ENCODE measurements at regions not wholly inside any gene's neighbourhood (a gene's known extent, or its start where the extent isn't known, plus 50 kb on each side); places are given as distances from the start of the nearest gene placed in this dataset.

DNA sequence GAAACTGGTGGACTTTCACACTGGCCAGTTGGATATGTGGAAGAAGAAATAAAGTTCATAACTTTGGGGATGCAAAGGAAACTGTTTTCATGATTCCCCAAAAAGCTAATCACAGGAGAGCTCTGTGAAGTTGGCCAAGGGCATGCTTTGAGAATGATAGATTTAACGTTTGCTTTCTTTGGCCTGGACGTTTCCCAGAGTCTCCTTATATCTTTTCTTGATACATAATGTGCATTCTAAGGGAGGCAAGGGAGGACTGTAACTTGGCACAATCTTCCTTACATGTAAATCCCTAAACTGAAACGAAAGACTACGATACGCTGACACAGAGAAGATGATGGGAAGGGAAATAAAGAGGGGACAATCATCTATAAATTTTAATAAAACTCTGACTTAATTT, 176.5 kb upstream of the INHBA start:
- no peak for TF ChIP-seq JUND (IDR thresholded peaks at IDR 0.05)
- TF ChIP-seq, protein P1, sequence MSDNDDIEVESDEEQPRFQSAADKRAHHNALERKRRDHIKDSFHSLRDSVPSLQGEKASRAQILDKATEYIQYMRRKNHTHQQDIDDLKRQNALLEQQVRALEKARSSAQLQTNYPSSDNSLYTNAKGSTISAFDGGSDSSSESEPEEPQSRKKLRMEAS (IDR thresholded peaks at IDR 0.05) = no peak
- TF ChIP-seq, protein P2, sequence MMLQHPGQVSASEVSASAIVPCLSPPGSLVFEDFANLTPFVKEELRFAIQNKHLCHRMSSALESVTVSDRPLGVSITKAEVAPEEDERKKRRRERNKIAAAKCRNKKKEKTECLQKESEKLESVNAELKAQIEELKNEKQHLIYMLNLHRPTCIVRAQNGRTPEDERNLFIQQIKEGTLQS (IDR thresholded peaks at IDR 0.05) = no peak
- no peak for TF ChIP-seq HNF4A (conservative IDR thresholded peaks at IDR 0.05)
- TF ChIP-seq HNF4G (IDR thresholded peaks at IDR 0.05) = no peak
- no peak for TF ChIP-seq SP1 (IDR thresholded peaks at IDR 0.05)
- Histone ChIP-seq H3K36me3 (ENCODE audit: control insufficient read depth in 4 of 4, insufficient read depth in 3 of 4, low read depth in 1 of 4, low read length in 3 of 4) (no peaks in the 10 kb centered on the region), H3K27ac (ENCODE audit: low read depth in 1 of 2, low read length in 2 of 2) (no peak overlapping the region), H3K27me3 (ENCODE audit: control insufficient read depth in 4 of 4, insufficient read depth in 4 of 4, low read length in 3 of 4) (peaks cover 0 to 4% (median 0%) of the 10 kb centered on the region in 4 donors), H3K4me3 (ENCODE audit: low read depth in 1 of 3, low read length in 3 of 3) (no peak overlapping the region), H3K9me3 (ENCODE audit: control insufficient read depth in 4 of 4, low read length in 3 of 4) (no peaks in the 10 kb centered on the region), H3K4me1 (ENCODE audit: control insufficient read depth in 4 of 4, insufficient read depth in 4 of 4, low read length in 3 of 4) (no peaks in the 10 kb centered on the region), H3K9ac (ENCODE audit: low read depth in 1 of 2, low read length in 2 of 2) (no peak overlapping the region)
- WGBS = 79% methylated on average over 5 of the region's 5 CpGs
- no peak for DNase-seq (ENCODE audit: low spot score)

DNA sequence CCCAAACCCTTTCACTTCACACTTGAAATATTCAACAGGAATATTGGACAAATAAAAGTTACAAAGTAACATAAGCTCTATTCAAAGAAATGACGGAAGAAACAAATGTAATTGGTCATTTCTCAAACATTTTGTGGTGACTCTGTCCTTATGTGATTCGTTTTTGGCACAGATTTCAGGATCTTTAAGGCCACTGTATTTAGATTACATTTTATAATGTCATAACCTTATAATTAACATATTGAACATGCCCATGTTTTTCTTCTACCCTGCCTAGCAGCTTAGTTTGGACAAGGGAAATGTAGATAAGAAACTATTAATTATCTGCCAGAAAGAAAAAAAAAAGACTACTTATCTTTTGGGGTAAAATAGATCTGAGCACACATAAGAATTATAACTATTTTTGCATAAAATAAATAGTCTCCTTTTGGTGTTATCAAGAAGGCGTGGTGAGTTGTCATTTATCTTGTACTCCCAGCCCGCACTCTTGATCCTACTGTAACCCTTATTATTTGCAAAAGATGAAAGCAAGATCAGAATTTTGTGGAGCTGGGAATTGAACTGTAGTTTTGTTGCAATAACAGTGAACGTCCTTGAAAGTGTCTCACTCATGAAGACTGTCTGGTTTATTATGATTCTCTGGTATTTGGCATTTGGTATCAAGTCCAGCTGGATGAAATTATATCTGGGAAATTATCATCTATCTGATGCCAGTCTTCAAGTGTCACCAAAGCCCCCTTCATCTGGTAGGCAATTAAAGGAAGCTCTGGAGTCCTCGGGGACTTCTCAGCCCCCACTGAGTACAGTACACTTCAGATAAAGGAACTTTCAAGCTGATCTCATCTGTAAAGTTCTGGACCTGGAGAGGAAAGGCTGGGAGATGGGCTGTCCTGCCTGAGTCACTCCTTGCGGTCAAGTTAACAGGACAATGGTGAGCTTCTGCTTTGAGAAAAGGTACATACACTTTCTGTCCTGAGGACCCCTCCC, 175.7 kb upstream of the INHBA start:
- Histone ChIP-seq H3K27ac (ENCODE audit: low read depth in 1 of 2, low read length in 2 of 2) (no peak overlapping the region), H3K4me3 (ENCODE audit: low read depth in 1 of 3, low read length in 3 of 3) (no peak overlapping the region), H3K4me1 (ENCODE audit: control insufficient read depth in 4 of 4, insufficient read depth in 4 of 4, low read length in 3 of 4) (no peaks in the 10 kb centered on the region), H3K9me3 (ENCODE audit: control insufficient read depth in 4 of 4, low read length in 3 of 4) (no peaks in the 10 kb centered on the region), H3K27me3 (ENCODE audit: control insufficient read depth in 4 of 4, insufficient read depth in 4 of 4, low read length in 3 of 4) (peaks cover 0 to 4% (median 0%) of the 10 kb centered on the region in 4 donors), H3K36me3 (ENCODE audit: control insufficient read depth in 4 of 4, insufficient read depth in 3 of 4, low read depth in 1 of 4, low read length in 3 of 4) (no peaks in the 10 kb centered on the region), H3K9ac (ENCODE audit: low read depth in 1 of 2, low read length in 2 of 2) (no peak overlapping the region)
- 59% methylated on average over 7 of the region's 7 CpGs for WGBS
- TF ChIP-seq JUND (IDR thresholded peaks at IDR 0.05) = no peak
- no peak for TF ChIP-seq GABPA (IDR thresholded peaks at IDR 0.05 in 1 of 2, conservative IDR thresholded peaks at IDR 0.05 in 1 of 2)
- TF ChIP-seq, protein P3, sequence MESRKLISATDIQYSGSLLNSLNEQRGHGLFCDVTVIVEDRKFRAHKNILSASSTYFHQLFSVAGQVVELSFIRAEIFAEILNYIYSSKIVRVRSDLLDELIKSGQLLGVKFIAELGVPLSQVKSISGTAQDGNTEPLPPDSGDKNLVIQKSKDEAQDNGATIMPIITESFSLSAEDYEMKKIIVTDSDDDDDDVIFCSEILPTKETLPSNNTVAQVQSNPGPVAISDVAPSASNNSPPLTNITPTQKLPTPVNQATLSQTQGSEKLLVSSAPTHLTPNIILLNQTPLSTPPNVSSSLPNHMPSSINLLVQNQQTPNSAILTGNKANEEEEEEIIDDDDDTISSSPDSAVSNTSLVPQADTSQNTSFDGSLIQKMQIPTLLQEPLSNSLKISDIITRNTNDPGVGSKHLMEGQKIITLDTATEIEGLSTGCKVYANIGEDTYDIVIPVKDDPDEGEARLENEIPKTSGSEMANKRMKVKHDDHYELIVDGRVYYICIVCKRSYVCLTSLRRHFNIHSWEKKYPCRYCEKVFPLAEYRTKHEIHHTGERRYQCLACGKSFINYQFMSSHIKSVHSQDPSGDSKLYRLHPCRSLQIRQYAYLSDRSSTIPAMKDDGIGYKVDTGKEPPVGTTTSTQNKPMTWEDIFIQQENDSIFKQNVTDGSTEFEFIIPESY (IDR thresholded peaks at IDR 0.05) = no peak
- no peak for TF ChIP-seq FOXA1 (IDR thresholded peaks at IDR 0.05)
- TF ChIP-seq, protein P4, sequence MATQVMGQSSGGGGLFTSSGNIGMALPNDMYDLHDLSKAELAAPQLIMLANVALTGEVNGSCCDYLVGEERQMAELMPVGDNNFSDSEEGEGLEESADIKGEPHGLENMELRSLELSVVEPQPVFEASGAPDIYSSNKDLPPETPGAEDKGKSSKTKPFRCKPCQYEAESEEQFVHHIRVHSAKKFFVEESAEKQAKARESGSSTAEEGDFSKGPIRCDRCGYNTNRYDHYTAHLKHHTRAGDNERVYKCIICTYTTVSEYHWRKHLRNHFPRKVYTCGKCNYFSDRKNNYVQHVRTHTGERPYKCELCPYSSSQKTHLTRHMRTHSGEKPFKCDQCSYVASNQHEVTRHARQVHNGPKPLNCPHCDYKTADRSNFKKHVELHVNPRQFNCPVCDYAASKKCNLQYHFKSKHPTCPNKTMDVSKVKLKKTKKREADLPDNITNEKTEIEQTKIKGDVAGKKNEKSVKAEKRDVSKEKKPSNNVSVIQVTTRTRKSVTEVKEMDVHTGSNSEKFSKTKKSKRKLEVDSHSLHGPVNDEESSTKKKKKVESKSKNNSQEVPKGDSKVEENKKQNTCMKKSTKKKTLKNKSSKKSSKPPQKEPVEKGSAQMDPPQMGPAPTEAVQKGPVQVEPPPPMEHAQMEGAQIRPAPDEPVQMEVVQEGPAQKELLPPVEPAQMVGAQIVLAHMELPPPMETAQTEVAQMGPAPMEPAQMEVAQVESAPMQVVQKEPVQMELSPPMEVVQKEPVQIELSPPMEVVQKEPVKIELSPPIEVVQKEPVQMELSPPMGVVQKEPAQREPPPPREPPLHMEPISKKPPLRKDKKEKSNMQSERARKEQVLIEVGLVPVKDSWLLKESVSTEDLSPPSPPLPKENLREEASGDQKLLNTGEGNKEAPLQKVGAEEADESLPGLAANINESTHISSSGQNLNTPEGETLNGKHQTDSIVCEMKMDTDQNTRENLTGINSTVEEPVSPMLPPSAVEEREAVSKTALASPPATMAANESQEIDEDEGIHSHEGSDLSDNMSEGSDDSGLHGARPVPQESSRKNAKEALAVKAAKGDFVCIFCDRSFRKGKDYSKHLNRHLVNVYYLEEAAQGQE (IDR thresholded peaks at IDR 0.05) = no peak
- no peak for TF ChIP-seq RXRA (IDR thresholded peaks at IDR 0.05)
- TF ChIP-seq, protein P2 (IDR thresholded peaks at IDR 0.05) = no peak
- TF ChIP-seq NR2F2 (IDR thresholded peaks at IDR 0.05) = no peak
- no peak for TF ChIP-seq EGR1 (IDR thresholded peaks at IDR 0.05; ENCODE audit: low read depth in 2 of 2)
- TF ChIP-seq HNF4G (IDR thresholded peaks at IDR 0.05) = no peak
- no peak for TF ChIP-seq RAD21 (IDR thresholded peaks at IDR 0.05)
- TF ChIP-seq YY1 (IDR thresholded peaks at IDR 0.05) = no peak
- TF ChIP-seq, protein P5, sequence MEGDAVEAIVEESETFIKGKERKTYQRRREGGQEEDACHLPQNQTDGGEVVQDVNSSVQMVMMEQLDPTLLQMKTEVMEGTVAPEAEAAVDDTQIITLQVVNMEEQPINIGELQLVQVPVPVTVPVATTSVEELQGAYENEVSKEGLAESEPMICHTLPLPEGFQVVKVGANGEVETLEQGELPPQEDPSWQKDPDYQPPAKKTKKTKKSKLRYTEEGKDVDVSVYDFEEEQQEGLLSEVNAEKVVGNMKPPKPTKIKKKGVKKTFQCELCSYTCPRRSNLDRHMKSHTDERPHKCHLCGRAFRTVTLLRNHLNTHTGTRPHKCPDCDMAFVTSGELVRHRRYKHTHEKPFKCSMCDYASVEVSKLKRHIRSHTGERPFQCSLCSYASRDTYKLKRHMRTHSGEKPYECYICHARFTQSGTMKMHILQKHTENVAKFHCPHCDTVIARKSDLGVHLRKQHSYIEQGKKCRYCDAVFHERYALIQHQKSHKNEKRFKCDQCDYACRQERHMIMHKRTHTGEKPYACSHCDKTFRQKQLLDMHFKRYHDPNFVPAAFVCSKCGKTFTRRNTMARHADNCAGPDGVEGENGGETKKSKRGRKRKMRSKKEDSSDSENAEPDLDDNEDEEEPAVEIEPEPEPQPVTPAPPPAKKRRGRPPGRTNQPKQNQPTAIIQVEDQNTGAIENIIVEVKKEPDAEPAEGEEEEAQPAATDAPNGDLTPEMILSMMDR (IDR thresholded peaks at IDR 0.05; ENCODE audit: low read depth, low read length, missing input control) = no peak
- TF ChIP-seq SP1 (IDR thresholded peaks at IDR 0.05) = no peak
- no peak for DNase-seq (ENCODE audit: low spot score)
